ENCODE measurements at regions not wholly inside any gene's neighbourhood (a gene's known extent, or its start where the extent isn't known, plus 50 kb on each side); places are given as distances from the start of the nearest gene placed in this dataset.

DNA sequence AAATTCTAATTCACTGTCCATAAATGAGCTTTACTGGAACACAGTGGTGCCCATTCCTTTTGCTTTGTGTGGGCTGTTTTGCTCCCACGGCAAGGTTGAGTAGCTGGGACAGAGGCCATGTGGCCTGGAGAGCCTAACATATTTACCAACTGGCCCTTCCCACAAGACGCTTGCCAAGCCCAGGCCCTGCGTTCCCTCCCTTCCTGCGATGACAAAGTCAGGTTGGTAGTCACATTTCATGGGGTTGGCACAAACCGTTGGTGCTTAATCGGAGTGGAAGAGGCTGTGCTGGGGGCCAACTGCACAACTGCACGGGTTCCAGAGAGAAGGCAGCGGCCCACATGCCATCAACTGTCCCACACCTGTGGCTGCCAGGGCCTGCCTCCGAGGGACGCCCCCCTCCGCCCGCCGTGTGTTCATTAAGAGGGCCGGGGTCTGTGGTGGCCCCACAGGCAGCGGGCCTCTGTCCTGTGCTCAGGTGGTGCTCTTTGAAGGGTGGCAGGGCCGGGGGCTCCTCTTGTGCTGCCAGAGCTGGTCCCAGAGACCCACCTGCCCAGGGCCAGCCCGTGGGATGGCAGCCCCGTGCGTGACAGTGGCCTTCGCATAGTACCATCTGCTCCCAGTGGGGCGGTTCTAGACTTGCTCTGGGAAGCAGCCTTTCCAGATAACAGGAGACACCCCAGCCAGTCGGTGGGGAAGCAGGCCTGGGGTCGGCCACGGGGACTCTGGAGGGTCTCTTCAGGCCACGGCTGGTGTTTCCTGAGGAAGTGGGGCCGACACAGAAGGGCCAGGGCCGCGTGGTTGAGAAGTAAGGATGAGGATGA is 81.5 kb upstream of the CLDN5 start (continued):
- TF ChIP-seq CBFB (CRISPR knock-in tag; IDR thresholded peaks at IDR 0.05) = peak; percentile 5; the same call in 1 of the 2 replicates
- TF ChIP-seq MED1 (CRISPR knock-in tag; IDR thresholded peaks at IDR 0.05; ENCODE audit: borderline replicate concordance) = no peak
- TF ChIP-seq CBX2 (IDR thresholded peaks at IDR 0.05; ENCODE audit: insufficient read depth, low read length, poor library complexity, severe bottlenecking) = peak; percentile 5
- TF ChIP-seq TAF1 (IDR thresholded peaks at IDR 0.05; ENCODE audit: control insufficient read depth, extremely low read depth, insufficient read depth, low read length, severe bottlenecking) = no peak
- no peak for TF ChIP-seq MYC (IDR thresholded peaks at IDR 0.05; ENCODE audit: low read depth, low read length)
- peak; percentile 59; the same call in 1 of the 2 replicates for TF ChIP-seq MYC (CRISPR knock-in tag; IDR thresholded peaks at IDR 0.05; ENCODE audit: borderline replicate concordance, low read depth)
- TF ChIP-seq, protein P1, sequence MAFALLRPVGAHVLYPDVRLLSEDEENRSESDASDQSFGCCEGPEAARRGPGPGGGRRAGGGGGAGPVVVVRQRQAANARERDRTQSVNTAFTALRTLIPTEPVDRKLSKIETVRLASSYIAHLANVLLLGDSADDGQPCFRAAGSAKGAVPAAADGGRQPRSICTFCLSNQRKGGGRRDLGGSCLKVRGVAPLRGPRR (CRISPR knock-in tag; IDR thresholded peaks at IDR 0.05) = no peak
- TF ChIP-seq, protein P2, sequence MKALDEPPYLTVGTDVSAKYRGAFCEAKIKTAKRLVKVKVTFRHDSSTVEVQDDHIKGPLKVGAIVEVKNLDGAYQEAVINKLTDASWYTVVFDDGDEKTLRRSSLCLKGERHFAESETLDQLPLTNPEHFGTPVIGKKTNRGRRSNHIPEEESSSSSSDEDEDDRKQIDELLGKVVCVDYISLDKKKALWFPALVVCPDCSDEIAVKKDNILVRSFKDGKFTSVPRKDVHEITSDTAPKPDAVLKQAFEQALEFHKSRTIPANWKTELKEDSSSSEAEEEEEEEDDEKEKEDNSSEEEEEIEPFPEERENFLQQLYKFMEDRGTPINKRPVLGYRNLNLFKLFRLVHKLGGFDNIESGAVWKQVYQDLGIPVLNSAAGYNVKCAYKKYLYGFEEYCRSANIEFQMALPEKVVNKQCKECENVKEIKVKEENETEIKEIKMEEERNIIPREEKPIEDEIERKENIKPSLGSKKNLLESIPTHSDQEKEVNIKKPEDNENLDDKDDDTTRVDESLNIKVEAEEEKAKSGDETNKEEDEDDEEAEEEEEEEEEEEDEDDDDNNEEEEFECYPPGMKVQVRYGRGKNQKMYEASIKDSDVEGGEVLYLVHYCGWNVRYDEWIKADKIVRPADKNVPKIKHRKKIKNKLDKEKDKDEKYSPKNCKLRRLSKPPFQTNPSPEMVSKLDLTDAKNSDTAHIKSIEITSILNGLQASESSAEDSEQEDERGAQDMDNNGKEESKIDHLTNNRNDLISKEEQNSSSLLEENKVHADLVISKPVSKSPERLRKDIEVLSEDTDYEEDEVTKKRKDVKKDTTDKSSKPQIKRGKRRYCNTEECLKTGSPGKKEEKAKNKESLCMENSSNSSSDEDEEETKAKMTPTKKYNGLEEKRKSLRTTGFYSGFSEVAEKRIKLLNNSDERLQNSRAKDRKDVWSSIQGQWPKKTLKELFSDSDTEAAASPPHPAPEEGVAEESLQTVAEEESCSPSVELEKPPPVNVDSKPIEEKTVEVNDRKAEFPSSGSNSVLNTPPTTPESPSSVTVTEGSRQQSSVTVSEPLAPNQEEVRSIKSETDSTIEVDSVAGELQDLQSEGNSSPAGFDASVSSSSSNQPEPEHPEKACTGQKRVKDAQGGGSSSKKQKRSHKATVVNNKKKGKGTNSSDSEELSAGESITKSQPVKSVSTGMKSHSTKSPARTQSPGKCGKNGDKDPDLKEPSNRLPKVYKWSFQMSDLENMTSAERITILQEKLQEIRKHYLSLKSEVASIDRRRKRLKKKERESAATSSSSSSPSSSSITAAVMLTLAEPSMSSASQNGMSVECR (CRISPR knock-in tag; IDR thresholded peaks at IDR 0.05) = 0 out of 2 replicates have a peak, but pooled peaks have one; percentile 1
- no peak for TF ChIP-seq ARNT (IDR thresholded peaks at IDR 0.05)
- TF ChIP-seq ZNF197 (CRISPR knock-in tag; IDR thresholded peaks at IDR 0.05; ENCODE audit: low read depth) = no peak
- TF ChIP-seq XRCC5 (IDR thresholded peaks at IDR 0.05; ENCODE audit: low read depth, low read length) = no peak
- TF ChIP-seq, protein P3, sequence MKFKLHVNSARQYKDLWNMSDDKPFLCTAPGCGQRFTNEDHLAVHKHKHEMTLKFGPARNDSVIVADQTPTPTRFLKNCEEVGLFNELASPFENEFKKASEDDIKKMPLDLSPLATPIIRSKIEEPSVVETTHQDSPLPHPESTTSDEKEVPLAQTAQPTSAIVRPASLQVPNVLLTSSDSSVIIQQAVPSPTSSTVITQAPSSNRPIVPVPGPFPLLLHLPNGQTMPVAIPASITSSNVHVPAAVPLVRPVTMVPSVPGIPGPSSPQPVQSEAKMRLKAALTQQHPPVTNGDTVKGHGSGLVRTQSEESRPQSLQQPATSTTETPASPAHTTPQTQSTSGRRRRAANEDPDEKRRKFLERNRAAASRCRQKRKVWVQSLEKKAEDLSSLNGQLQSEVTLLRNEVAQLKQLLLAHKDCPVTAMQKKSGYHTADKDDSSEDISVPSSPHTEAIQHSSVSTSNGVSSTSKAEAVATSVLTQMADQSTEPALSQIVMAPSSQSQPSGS (CRISPR knock-in tag; IDR thresholded peaks at IDR 0.05) = peak; percentile 54; the same call in 1 of the 2 replicates
- peak; percentile 51 for TF ChIP-seq CBX8 (IDR thresholded peaks at IDR 0.05; ENCODE audit: borderline replicate concordance, extremely low read depth, low read depth, low read length, poor library complexity, severe bottlenecking)
- no peak for TF ChIP-seq NFE2L1 (tag; IDR thresholded peaks at IDR 0.05; ENCODE audit: borderline replicate concordance, low read depth)
